ENCODE measurements at regions not wholly inside any gene's neighbourhood (a gene's known extent, or its start where the extent isn't known, plus 50 kb on each side); places are given as distances from the start of the nearest gene placed in this dataset.
"Not testable (repeated sequence)": the region's sequence is repeated elsewhere in the genome, so short reads cannot be mapped to it uniquely, and the experiment has no call there.

- DNase-seq (ENCODE audit: low spot score): no peak
These were observed 221.6 kb downstream of the NR2F1-AS1 start for GRCh38 chr5:93359296-93359959.

GRCh38 chr5:93358176-93358575, 222.8 kb downstream of the NR2F1-AS1 start:
- DNase-seq (ENCODE audit: low spot score): no peak

- no peak for DNase-seq (ENCODE audit: low spot score)
These were observed 223.3 kb downstream of the NR2F1-AS1 start for GRCh38 chr5:93357686-93358085.

GRCh38 chr5:93355691-93356090, 225.3 kb downstream of the NR2F1-AS1 start:
- no peak for DNase-seq (ENCODE audit: low spot score)

- DNase-seq (ENCODE audit: low spot score): no peak
These were observed 228.8 kb downstream of the NR2F1-AS1 start for GRCh38 chr5:93352186-93352585.

GRCh38 chr5:93349613-93350012, 231.4 kb downstream of the NR2F1-AS1 start:
- DNase-seq (ENCODE audit: low spot score): no peak

- DNase-seq (ENCODE audit: low spot score): no peak
These were observed 232.8 kb downstream of the NR2F1-AS1 start for GRCh38 chr5:93348231-93348630.

GRCh38 chr5:93346850-93347249, 234.2 kb downstream of the NR2F1-AS1 start:
- not testable (repeated sequence) for DNase-seq (ENCODE audit: low spot score)

GRCh38 chr5:93346301-93346700, 234.7 kb downstream of the NR2F1-AS1 start:
- no peak for DNase-seq (ENCODE audit: low spot score)

- no peak for DNase-seq (ENCODE audit: low spot score)
These were observed 237.4 kb downstream of the NR2F1-AS1 start for GRCh38 chr5:93343570-93343969.

GRCh38 chr5:93342563-93343061, 238.4 kb downstream of the NR2F1-AS1 start:
- DNase-seq (ENCODE audit: low spot score): no peak

GRCh38 chr5:93340881-93341280, 240.1 kb downstream of the NR2F1-AS1 start:
- DNase-seq (ENCODE audit: low spot score): no peak

GRCh38 chr5:93337138-93337537, 243.9 kb downstream of the NR2F1-AS1 start:
- DNase-seq (ENCODE audit: low spot score): no peak

GRCh38 chr5:93336330-93337110, 244.5 kb downstream of the NR2F1-AS1 start:
- no peak for DNase-seq (ENCODE audit: low spot score)

- no peak for DNase-seq (ENCODE audit: low spot score)
These were observed 249.2 kb downstream of the NR2F1-AS1 start for GRCh38 chr5:93331863-93332262.

- no peak for DNase-seq (ENCODE audit: low spot score)
These were observed 249.8 kb downstream of the NR2F1-AS1 start for GRCh38 chr5:93331241-93331640.

- DNase-seq (ENCODE audit: low spot score): no peak
These were observed 250.5 kb downstream of the NR2F1-AS1 start for GRCh38 chr5:93330506-93330905.

- DNase-seq (ENCODE audit: low spot score): no peak
These were observed 251.3 kb downstream of the NR2F1-AS1 start for GRCh38 chr5:93329756-93330155.

GRCh38 chr5:93328833-93329232, 252.2 kb downstream of the NR2F1-AS1 start:
- DNase-seq (ENCODE audit: low spot score): no peak

- DNase-seq (ENCODE audit: low spot score): no peak
These were observed 253.4 kb downstream of the NR2F1-AS1 start for GRCh38 chr5:93327605-93328004.

- DNase-seq (ENCODE audit: low spot score): no peak
These were observed 255.1 kb downstream of the NR2F1-AS1 start for GRCh38 chr5:93325946-93326345.

GRCh38 chr5:93322974-93323860, 257.8 kb downstream of the NR2F1-AS1 start:
- no peak for DNase-seq (ENCODE audit: low spot score)
